CD4-positive, alpha-beta T cell treated with Interleukin-4 for 1 hour (primary cell): ENCODE measurements at regions not wholly inside any gene's neighbourhood (a gene's known extent, or its start where the extent isn't known, plus 50 kb on each side); places are given as distances from the start of the nearest gene placed in this dataset.
A peak's percentile ranks its signal among the peaks of the same experiment; 100 is the strongest.

Experiments
- DNase-seq, 2 donors: peaks; one replicate each; pipeline ENCODE4 v3.0.0-alpha.2; 2020 to 2022

GRCh38 chr2:181354626-181355025 lies 102.6 kb upstream of the ITGA4 start:
- DNase-seq = no peak

GRCh38 chr2:181356526-181357130 lies 100.6 kb upstream of the ITGA4 start:
- DNase-seq = no peak

GRCh38 chr2:181357979-181358378 lies 99.2 kb upstream of the ITGA4 start:
- DNase-seq = no peak

GRCh38 chr2:181362561-181362960 lies 94.6 kb upstream of the ITGA4 start:
- no peak for DNase-seq

- DNase-seq = no peak
Observed at GRCh38 chr2:181363164-181363563, 94.0 kb upstream of the ITGA4 start.

- no peak for DNase-seq
Observed at GRCh38 chr2:181364492-181365170, 92.6 kb upstream of the ITGA4 start.

- no peak for DNase-seq
Observed at GRCh38 chr2:181366675-181367175, 90.5 kb upstream of the ITGA4 start.

- DNase-seq = no peak
Observed at GRCh38 chr2:181367411-181367810, 89.8 kb upstream of the ITGA4 start.

- no peak for DNase-seq
Observed at GRCh38 chr2:181367906-181368435, 89.2 kb upstream of the ITGA4 start.

- DNase-seq = no peak
Observed at GRCh38 chr2:181370126-181370525, 87.1 kb upstream of the ITGA4 start.

GRCh38 chr2:181371195-181371594 lies 86.0 kb upstream of the ITGA4 start:
- no peak for DNase-seq

- no peak for DNase-seq
Observed at GRCh38 chr2:181371782-181372645, 85.2 kb upstream of the ITGA4 start.

- no peak for DNase-seq
Observed at GRCh38 chr2:181372646-181373040, 84.5 kb upstream of the ITGA4 start.

- no peak for DNase-seq
Observed at GRCh38 chr2:181374781-181375675, 82.2 kb upstream of the ITGA4 start.

GRCh38 chr2:181376442-181376841 lies 80.7 kb upstream of the ITGA4 start:
- no peak for DNase-seq

- DNase-seq = no peak
Observed at GRCh38 chr2:181376999-181377398, 80.2 kb upstream of the ITGA4 start.

GRCh38 chr2:181378491-181378890 lies 78.7 kb upstream of the ITGA4 start:
- no peak for DNase-seq

- no peak for DNase-seq
Observed at GRCh38 chr2:181380581-181380980, 76.6 kb upstream of the ITGA4 start.

GRCh38 chr2:181384923-181385322 lies 72.3 kb upstream of the ITGA4 start:
- DNase-seq = no peak

GRCh38 chr2:181389524-181389923 lies 67.7 kb upstream of the ITGA4 start:
- no peak for DNase-seq

GRCh38 chr2:181393472-181393871 lies 63.7 kb upstream of the ITGA4 start:
- DNase-seq = peak; percentile 26 to 75

GRCh38 chr2:181394741-181395437 lies 62.3 kb upstream of the ITGA4 start:
- peak in 1 of 2 donors; percentile 43 for DNase-seq
